HEK293 (cell line): ENCODE measurements at regions not wholly inside any gene's neighbourhood (a gene's known extent, or its start where the extent isn't known, plus 50 kb on each side); places are given as distances from the start of the nearest gene placed in this dataset.

Experiments
- CTCF ChIA-PET: fragments of 350-600 bp; formaldehyde crosslinking; extraction: SDS; loops from one replicate; lab custom pipeline; 2021; ENCODE audit warnings: antibody characterized with exemption; lab: Yijun Ruan, JAX
- POLR2A ChIA-PET: fragments of 300-600 bp; formaldehyde crosslinking; extraction: SDS; loops from one replicate; lab custom pipeline; 2020; ENCODE audit warnings: antibody characterized with exemption, inconsistent platforms; lab: Yijun Ruan, JAX
- H3K27ac ChIP-seq: fragments of 200-500 bp; sonication (Bioruptor generic); 2 replicates; pipeline ENCODE4 v1.5.1; 2014; ENCODE audit warnings: low read depth, low read length, control low read depth, inconsistent platforms; ENCODE audit errors: extremely low read depth
- H3K36me3 ChIP-seq, 2 experiments: fragments of 200-500 bp in 1 of 2; sonication (Bioruptor generic) in 1 of 2; 1 replicate in 1 of 2; 2 replicates in 1 of 2; pipeline ENCODE4 v1.5.1; 2014 to 2017; ENCODE audit warnings: inconsistent platforms in 2 of 2, low read length in 2 of 2; ENCODE audit not compliant: control insufficient read depth in 2 of 2, insufficient read depth in 1 of 2
- H3K4me1 ChIP-seq: fragments of 200-500 bp; sonication (Bioruptor generic); 2 replicates; pipeline ENCODE4 v1.5.1; 2014; ENCODE audit warnings: mild to moderate bottlenecking, low read length, inconsistent platforms; ENCODE audit not compliant: control insufficient read depth, insufficient read depth
- H3K4me3 ChIP-seq: 2 replicates; pipeline ENCODE4 v1.5.1; 2011; ENCODE audit warnings: low read depth, mild to moderate bottlenecking, control low read depth, low read length, moderate library complexity
- H3K9me3 ChIP-seq: fragments of 200-500 bp; sonication (Bioruptor generic); 2 replicates; pipeline ENCODE4 v1.5.1; 2014; ENCODE audit warnings: low read depth, low read length, inconsistent platforms; ENCODE audit not compliant: control insufficient read depth, insufficient read depth
- MZF1 ChIP-seq: fragments of 450-650 bp; formaldehyde crosslinking; IDR thresholded peaks from 2 replicates; pipeline ENCODE4 v1.5.1; 2017; ENCODE audit warnings: missing biosample characterization, missing genetic modification characterization, borderline replicate concordance
- YY2 ChIP-seq: fragments of 450-650 bp; formaldehyde crosslinking; IDR thresholded peaks from 2 replicates; pipeline ENCODE4 v1.5.1; 2016; ENCODE audit warnings: missing biosample characterization, missing genetic modification characterization
- ZBTB20 ChIP-seq: fragments of 450-650 bp; formaldehyde crosslinking; IDR thresholded peaks from 2 replicates; pipeline ENCODE4 v1.5.1; 2016; ENCODE audit warnings: missing biosample characterization, missing genetic modification characterization
- ZNF121 ChIP-seq: fragments of 450-650 bp; formaldehyde crosslinking; IDR thresholded peaks from 2 replicates; pipeline ENCODE4 v1.5.1; 2016; ENCODE audit warnings: missing biosample characterization, missing genetic modification characterization
- ZNF138 ChIP-seq: fragments of 450-650 bp; formaldehyde crosslinking; IDR thresholded peaks from 2 replicates; pipeline ENCODE4 v1.5.1; 2016; ENCODE audit warnings: missing biosample characterization, missing genetic modification characterization, borderline replicate concordance
- ZNF140 ChIP-seq: fragments of 450-650 bp; formaldehyde crosslinking; IDR thresholded peaks from 2 replicates; pipeline ENCODE4 v1.5.1; 2016; ENCODE audit warnings: missing biosample characterization, missing genetic modification characterization
- ZNF16 ChIP-seq: fragments of 450-650 bp; formaldehyde crosslinking; IDR thresholded peaks from 2 replicates; pipeline ENCODE4 v1.5.1; 2016; ENCODE audit warnings: low read depth, missing biosample characterization, missing genetic modification characterization
- ZNF2 ChIP-seq: fragments of 450-650 bp; formaldehyde crosslinking; IDR thresholded peaks from 2 replicates; pipeline ENCODE4 v1.5.1; 2016; ENCODE audit warnings: missing biosample characterization, missing genetic modification characterization
- ZNF211 ChIP-seq: fragments of 450-650 bp; formaldehyde crosslinking; IDR thresholded peaks from 2 replicates; pipeline ENCODE4 v1.5.1; 2016; ENCODE audit warnings: low read depth, missing biosample characterization, missing genetic modification characterization
- ZNF23 ChIP-seq: fragments of 450-650 bp; formaldehyde crosslinking; IDR thresholded peaks from 2 replicates; pipeline ENCODE4 v1.5.1; 2016; ENCODE audit warnings: missing biosample characterization, missing genetic modification characterization, borderline replicate concordance
- ZNF292 ChIP-seq: fragments of 450-650 bp; formaldehyde crosslinking; IDR thresholded peaks from 2 replicates; pipeline ENCODE4 v1.5.1; 2016; ENCODE audit warnings: low read depth, missing biosample characterization, missing genetic modification characterization, borderline replicate concordance
- ZNF341 ChIP-seq: fragments of 450-650 bp; formaldehyde crosslinking; IDR thresholded peaks from 2 replicates; pipeline ENCODE4; 2016; ENCODE audit warnings: low read depth, missing biosample characterization, missing genetic modification characterization
- ZNF350 ChIP-seq: fragments of 450-650 bp; formaldehyde crosslinking; IDR thresholded peaks from 2 replicates; pipeline ENCODE4 v1.5.0; 2017; ENCODE audit warnings: missing biosample characterization, mild to moderate bottlenecking, missing genetic modification characterization
- ZNF394 ChIP-seq: fragments of 450-650 bp; formaldehyde crosslinking; IDR thresholded peaks from 2 replicates; pipeline ENCODE4 v1.5.1; 2016; ENCODE audit warnings: missing biosample characterization, missing genetic modification characterization, mild to moderate bottlenecking, moderate library complexity, borderline replicate concordance
- ZNF433 ChIP-seq: fragments of 450-650 bp; formaldehyde crosslinking; IDR thresholded peaks from 2 replicates; pipeline ENCODE4 v1.5.1; 2016; ENCODE audit warnings: missing biosample characterization, missing genetic modification characterization, low read depth
- ZNF473 ChIP-seq: fragments of 450-650 bp; formaldehyde crosslinking; IDR thresholded peaks from 2 replicates; pipeline ENCODE4 v1.5.1; 2017; ENCODE audit warnings: missing biosample characterization, missing genetic modification characterization
- ZNF48 ChIP-seq: fragments of 450-650 bp; formaldehyde crosslinking; IDR thresholded peaks from 2 replicates; pipeline ENCODE4 v1.5.1; 2016; ENCODE audit warnings: missing biosample characterization, missing genetic modification characterization
- ZNF521 ChIP-seq: fragments of 450-650 bp; formaldehyde crosslinking; IDR thresholded peaks from 2 replicates; pipeline ENCODE4 v1.5.1; 2017; ENCODE audit warnings: missing biosample characterization, mild to moderate bottlenecking, missing genetic modification characterization
- ZNF600 ChIP-seq: fragments of 450-650 bp; formaldehyde crosslinking; IDR thresholded peaks from 2 replicates; pipeline ENCODE4 v1.5.1; 2016; ENCODE audit warnings: missing biosample characterization, missing genetic modification characterization
- ZNF707 ChIP-seq: fragments of 450-650 bp; formaldehyde crosslinking; IDR thresholded peaks from 2 replicates; pipeline ENCODE4 v1.5.1; 2016; ENCODE audit warnings: missing biosample characterization, missing genetic modification characterization
- ZNF792 ChIP-seq: fragments of 450-650 bp; formaldehyde crosslinking; IDR thresholded peaks from 2 replicates; pipeline ENCODE4 v1.5.1; 2016; ENCODE audit warnings: missing biosample characterization, missing genetic modification characterization
- ZSCAN16 ChIP-seq: fragments of 450-650 bp; formaldehyde crosslinking; IDR thresholded peaks from 2 replicates; pipeline ENCODE4 v1.5.1; 2016; ENCODE audit warnings: missing biosample characterization, missing genetic modification characterization
- TF ChIP-seq, protein P1 (sequence below): fragments of 450-650 bp; formaldehyde crosslinking; IDR thresholded peaks from 2 replicates; pipeline ENCODE4 v1.5.1; 2016; ENCODE audit warnings: missing biosample characterization, missing genetic modification characterization
- TF ChIP-seq, protein P2 (sequence below): fragments of 450-650 bp; formaldehyde crosslinking; IDR thresholded peaks from 2 replicates; pipeline ENCODE4 v1.5.1; 2016; ENCODE audit warnings: missing biosample characterization, missing genetic modification characterization
- TF ChIP-seq, protein P3 (sequence below): sonication (generic); formaldehyde crosslinking; IDR thresholded peaks from 2 replicates; pipeline ENCODE4 v1.8.1; 2022; ENCODE audit warnings: mild to moderate bottlenecking, moderate library complexity, missing genetic modification reagents
- TF ChIP-seq, protein P4 (sequence below): fragments of 450-650 bp; formaldehyde crosslinking; IDR thresholded peaks from 2 replicates; pipeline ENCODE4 v1.5.1; 2016; ENCODE audit warnings: missing biosample characterization, missing genetic modification characterization
- TF ChIP-seq, protein P5 (sequence below): fragments of 450-650 bp; formaldehyde crosslinking; IDR thresholded peaks from 2 replicates; pipeline ENCODE4 v1.5.1; 2017; ENCODE audit warnings: missing biosample characterization, missing genetic modification characterization

DNA sequence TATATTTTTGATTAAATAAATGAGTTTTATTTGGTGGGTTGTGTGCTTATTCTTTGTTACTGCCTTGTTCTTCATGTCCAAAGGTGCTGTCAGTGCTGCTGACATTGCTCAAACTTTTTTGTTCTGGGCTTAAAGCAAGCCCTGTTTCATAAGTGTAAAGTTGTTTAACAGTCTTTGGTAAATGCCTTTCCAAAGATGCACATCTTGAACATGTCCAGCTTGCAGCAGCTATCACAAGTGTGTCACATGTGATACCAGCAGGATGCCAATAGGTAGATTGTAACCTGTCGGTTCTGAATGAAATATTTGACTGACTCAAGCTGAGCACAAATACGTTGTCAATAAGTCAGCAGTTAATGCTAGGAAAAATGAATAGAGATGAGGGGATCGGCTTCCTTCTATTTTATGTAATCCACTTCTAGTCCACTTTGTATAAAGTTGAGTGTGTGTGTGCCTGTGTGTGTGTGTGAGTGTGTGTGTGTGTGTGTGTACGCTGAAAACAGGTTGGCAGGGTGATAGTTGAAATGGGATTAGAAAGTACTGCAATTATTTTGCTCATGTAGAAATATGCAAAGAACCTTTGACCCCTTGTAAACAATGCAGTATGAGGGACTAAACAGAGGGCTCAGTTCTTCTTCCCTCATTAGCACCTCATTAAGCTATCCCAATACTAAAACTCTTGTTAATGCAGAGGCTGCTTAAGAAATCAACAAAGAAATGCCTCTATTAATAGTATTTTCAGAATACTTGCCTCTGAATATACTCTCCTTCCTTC, 986.5 kb downstream of the TUSC7 start:
- H3K9me3 ChIP-seq: no peaks in the 10 kb centered on the region
- H3K27ac ChIP-seq: no peak overlapping the region
- TF ChIP-seq ZNF138 (tag by site-specific recombination) (no peak), ZNF48 (tag by site-specific recombination) (no peak), ZNF707 (no peak)
- ChIA-PET POLR2A (no interaction called here), CTCF (no interaction called here)
- H3K36me3 ChIP-seq: no peaks in the 10 kb centered on the region
- H3K4me3 ChIP-seq: no peak overlapping the region
- no peaks in the 10 kb centered on the region for H3K4me1 ChIP-seq

DNA sequence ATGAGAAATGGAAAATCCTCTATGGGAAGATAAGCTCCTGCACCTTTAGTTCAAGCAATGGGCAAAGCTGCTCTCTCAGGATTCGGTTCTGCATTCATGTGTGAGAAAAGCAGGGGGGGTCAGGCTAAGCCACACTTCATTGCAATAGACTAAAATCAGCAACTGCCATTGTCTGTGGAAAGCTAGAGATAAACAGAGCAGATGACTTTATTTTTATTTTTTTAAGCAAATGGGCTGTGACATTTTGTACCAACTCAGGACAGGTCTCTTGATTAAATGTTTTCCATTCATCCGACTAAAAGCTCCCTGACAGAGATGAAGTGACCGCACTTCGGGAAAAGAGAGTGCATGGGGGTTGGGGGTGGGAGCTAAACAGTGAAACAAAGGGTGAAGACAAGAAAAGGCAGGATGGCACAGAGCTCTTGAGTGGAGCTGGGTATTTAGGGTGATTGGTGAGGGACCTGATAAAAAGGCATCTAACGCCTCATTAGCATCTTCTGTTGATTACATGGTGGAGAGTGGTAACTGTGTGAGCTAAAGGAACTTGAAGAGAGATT, 987.4 kb downstream of the TUSC7 start:
- Histone ChIP-seq H3K27ac (no peak overlapping the region), H3K4me1 (no peaks in the 10 kb centered on the region), H3K36me3 (no peaks in the 10 kb centered on the region), H3K9me3 (no peaks in the 10 kb centered on the region), H3K4me3 (no peak overlapping the region)
- ChIA-PET CTCF (no interaction called here), POLR2A (no interaction called here)
- TF ChIP-seq ZNF600 (no peak), YY2 (tag by site-specific recombination) (no peak), ZNF394 (tag by site-specific recombination) (no peak), ZNF140 (tag by site-specific recombination) (no peak), ZNF350 (tag by site-specific recombination) (no peak), ZNF2 (tag by site-specific recombination) (no peak), ZNF211 (tag by site-specific recombination) (no peak), ZSCAN16 (tag by site-specific recombination) (no peak), ZNF292 (no peak), ZNF341 (tag by site-specific recombination) (no peak), ZNF16 (tag by site-specific recombination) (no peak), MZF1 (no peak), ZNF792 (tag by site-specific recombination) (no peak), ZNF23 (tag by site-specific recombination) (no peak), ZNF121 (tag by site-specific recombination) (no peak)
- TF ChIP-seq, protein P1, sequence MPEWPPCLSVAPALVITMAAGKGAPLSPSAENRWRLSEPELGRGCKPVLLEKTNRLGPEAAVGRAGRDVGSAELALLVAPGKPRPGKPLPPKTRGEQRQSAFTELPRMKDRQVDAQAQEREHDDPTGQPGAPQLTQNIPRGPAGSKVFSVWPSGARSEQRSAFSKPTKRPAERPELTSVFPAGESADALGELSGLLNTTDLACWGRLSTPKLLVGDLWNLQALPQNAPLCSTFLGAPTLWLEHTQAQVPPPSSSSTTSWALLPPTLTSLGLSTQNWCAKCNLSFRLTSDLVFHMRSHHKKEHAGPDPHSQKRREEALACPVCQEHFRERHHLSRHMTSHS (tag by site-specific recombination): no peak
- TF ChIP-seq, protein P2, sequence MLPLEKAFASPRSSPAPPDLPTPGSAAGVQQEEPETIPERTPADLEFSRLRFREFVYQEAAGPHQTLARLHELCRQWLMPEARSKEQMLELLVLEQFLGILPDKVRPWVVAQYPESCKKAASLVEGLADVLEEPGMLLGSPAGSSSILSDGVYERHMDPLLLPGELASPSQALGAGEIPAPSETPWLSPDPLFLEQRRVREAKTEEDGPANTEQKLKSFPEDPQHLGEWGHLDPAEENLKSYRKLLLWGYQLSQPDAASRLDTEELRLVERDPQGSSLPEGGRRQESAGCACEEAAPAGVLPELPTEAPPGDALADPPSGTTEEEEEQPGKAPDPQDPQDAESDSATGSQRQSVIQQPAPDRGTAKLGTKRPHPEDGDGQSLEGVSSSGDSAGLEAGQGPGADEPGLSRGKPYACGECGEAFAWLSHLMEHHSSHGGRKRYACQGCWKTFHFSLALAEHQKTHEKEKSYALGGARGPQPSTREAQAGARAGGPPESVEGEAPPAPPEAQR (tag by site-specific recombination): no peak

DNA sequence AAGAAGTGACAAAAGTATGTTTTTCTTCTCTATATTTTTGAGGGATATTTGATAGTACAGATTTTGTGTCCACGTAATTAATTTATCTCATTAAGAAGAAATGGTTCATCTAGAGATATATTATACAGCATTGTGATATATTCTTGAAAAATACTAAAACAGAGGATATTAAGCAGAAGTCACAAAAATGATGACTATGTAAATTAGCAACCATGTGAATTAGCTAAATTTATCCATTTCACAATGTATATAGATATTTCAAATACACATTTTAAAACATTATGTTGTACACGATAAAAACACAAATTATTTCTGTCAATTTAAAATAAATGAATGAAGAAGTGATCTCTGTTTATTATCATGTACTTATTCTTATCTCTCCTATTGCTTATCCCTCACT, 989.5 kb downstream of the TUSC7 start:
- Histone ChIP-seq H3K4me3 (no peak overlapping the region), H3K4me1 (no peaks in the 10 kb centered on the region), H3K36me3 (no peaks in the 10 kb centered on the region), H3K27ac (no peak overlapping the region), H3K9me3 (no peaks in the 10 kb centered on the region)
- CTCF ChIA-PET: interaction anchor here (0.6 kb wide), 1 partner anchor 22 kb away, joined by 3 read pairs; no protein-coding TSS in a partner anchor
- POLR2A ChIA-PET: no interaction called here
- TF ChIP-seq, protein P3, sequence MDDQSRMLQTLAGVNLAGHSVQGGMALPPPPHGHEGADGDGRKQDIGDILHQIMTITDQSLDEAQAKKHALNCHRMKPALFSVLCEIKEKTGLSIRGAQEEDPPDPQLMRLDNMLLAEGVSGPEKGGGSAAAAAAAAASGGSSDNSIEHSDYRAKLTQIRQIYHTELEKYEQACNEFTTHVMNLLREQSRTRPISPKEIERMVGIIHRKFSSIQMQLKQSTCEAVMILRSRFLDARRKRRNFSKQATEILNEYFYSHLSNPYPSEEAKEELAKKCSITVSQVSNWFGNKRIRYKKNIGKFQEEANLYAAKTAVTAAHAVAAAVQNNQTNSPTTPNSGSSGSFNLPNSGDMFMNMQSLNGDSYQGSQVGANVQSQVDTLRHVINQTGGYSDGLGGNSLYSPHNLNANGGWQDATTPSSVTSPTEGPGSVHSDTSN (CRISPR knock-in tag): no peak
- TF ChIP-seq ZNF473: no peak
- TF ChIP-seq ZNF521: no peak
- no peak for TF ChIP-seq ZNF433 (tag by site-specific recombination)
- TF ChIP-seq, protein P4, sequence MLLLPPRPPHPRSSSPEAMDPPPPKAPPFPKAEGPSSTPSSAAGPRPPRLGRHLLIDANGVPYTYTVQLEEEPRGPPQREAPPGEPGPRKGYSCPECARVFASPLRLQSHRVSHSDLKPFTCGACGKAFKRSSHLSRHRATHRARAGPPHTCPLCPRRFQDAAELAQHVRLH (tag by site-specific recombination): no peak
- no peak for TF ChIP-seq ZBTB20 (tag by site-specific recombination)
- TF ChIP-seq, protein P5, sequence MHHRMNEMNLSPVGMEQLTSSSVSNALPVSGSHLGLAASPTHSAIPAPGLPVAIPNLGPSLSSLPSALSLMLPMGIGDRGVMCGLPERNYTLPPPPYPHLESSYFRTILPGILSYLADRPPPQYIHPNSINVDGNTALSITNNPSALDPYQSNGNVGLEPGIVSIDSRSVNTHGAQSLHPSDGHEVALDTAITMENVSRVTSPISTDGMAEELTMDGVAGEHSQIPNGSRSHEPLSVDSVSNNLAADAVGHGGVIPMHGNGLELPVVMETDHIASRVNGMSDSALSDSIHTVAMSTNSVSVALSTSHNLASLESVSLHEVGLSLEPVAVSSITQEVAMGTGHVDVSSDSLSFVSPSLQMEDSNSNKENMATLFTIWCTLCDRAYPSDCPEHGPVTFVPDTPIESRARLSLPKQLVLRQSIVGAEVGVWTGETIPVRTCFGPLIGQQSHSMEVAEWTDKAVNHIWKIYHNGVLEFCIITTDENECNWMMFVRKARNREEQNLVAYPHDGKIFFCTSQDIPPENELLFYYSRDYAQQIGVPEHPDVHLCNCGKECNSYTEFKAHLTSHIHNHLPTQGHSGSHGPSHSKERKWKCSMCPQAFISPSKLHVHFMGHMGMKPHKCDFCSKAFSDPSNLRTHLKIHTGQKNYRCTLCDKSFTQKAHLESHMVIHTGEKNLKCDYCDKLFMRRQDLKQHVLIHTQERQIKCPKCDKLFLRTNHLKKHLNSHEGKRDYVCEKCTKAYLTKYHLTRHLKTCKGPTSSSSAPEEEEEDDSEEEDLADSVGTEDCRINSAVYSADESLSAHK: no peak
- TF ChIP-seq ZNF140 (tag by site-specific recombination): no peak
